GM12891 (cell line): ENCODE measurements at regions not wholly inside any gene's neighbourhood (a gene's known extent, or its start where the extent isn't known, plus 50 kb on each side); places are given as distances from the start of the nearest gene placed in this dataset.

Source experiments
- DNase-seq: peaks from one replicate; pipeline ENCODE4 v3.0.0; 2011; ENCODE audit warnings: low spot score; ENCODE audit not compliant: insufficient read length
- FAIRE-seq: peaks from 2 replicates; lab custom pipeline; 2011; peaks lifted over from hg19 to GRCh38; lab: Jason Lieb, UNC
- PAX5 ChIP-seq: IDR thresholded peaks from 2 replicates; pipeline ENCODE4 v1.6.1; 2011; ENCODE audit warnings: low read length, moderate library complexity, mild to moderate bottlenecking; ENCODE audit not compliant: insufficient read depth, severe bottlenecking
- POLR2A ChIP-seq: IDR thresholded peaks from 2 replicates; pipeline ENCODE4 v1.6.1; 2011; ENCODE audit warnings: low read depth, low read length, control low read depth
- POLR2AphosphoS5 ChIP-seq: IDR thresholded peaks from 2 replicates; pipeline ENCODE4 v1.6.1; 2011; ENCODE audit warnings: low read depth, low read length, control low read depth
- POU2F2 ChIP-seq: IDR thresholded peaks from 2 replicates; pipeline ENCODE4 v1.6.1; 2011; ENCODE audit warnings: low read depth, mild to moderate bottlenecking, control low read depth, low read length, moderate library complexity
- SPI1 ChIP-seq: IDR thresholded peaks from 2 replicates; pipeline ENCODE4 v1.6.1; 2011; ENCODE audit warnings: low read depth, low read length, control low read depth
- TAF1 ChIP-seq: IDR thresholded peaks from 2 replicates; pipeline ENCODE4 v1.6.1; 2011; ENCODE audit warnings: low read depth, low read length, control low read depth

DNA sequence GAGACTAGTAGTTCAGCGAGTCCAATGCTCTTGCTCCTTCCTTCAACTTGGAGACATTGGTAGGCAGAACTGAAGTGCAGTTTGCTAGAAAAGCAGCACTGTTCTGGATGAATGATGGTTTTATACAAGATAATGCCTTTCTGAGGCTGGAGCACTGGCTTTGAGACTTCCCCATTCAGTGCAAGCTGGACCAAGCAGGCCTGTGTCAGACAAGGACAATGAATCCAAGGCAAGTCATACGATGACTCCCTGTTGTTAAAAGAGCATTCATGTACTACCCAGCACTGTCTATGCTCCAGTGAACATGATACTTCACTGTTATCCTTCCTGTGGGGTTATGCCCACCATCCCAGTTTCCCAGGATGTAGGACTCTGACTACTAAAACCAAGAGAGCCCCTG lies 242.3 kb upstream of the RAG2 start:
- DNase-seq: no peak
- TF ChIP-seq PAX5: no peak
- no peak for TF ChIP-seq TAF1
- no peak for TF ChIP-seq SPI1
- no peak for TF ChIP-seq POLR2A
- TF ChIP-seq POLR2AphosphoS5: no peak
- no peak for TF ChIP-seq POU2F2
- FAIRE-seq: no peak

GRCh38 chr11:36837831-36838437 lies 239.9 kb upstream of the RAG2 start:
- TF ChIP-seq PAX5 (no peak), SPI1 (no peak), POU2F2 (no peak), TAF1 (no peak), POLR2A (no peak), POLR2AphosphoS5 (no peak)
- FAIRE-seq: no peak

DNA sequence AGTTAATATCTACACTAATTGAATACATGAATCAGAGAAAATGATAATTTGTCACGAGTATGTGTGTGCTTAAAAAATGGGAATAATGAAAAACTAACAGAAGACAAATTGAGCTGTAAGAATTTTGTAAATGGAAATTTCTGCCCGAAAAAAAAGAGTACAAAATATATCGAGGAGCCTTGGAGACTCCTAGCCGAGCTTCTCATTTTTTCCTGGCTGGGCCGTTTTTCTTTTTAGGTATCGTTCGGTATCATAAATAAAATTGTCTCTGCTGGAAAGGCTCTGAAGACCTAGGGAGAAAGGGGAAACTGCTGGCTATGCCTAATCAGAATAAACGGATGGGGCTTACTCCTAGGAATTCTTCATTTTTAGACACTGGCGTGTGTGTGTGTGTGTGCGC lies 227.2 kb upstream of the RAG2 start:
- DNase-seq: no peak
- TF ChIP-seq POU2F2 (no peak), SPI1 (no peak), POLR2A (no peak), TAF1 (no peak), POLR2AphosphoS5 (no peak), PAX5 (no peak)
- no peak for FAIRE-seq

More at GRCh38 chr11:36837831-36838437, 239.9 kb upstream of the RAG2 start:
- DNase-seq: no peak

- FAIRE-seq (no peak), DNase-seq (no peak)
- TF ChIP-seq POLR2A: no peak
- TF ChIP-seq PAX5: no peak
- no peak for TF ChIP-seq POU2F2
- no peak for TF ChIP-seq SPI1
- TF ChIP-seq POLR2AphosphoS5: no peak
- TF ChIP-seq TAF1: no peak
Measured at GRCh38 chr11:36824349-36824748, 226.3 kb upstream of the RAG2 start.

DNA sequence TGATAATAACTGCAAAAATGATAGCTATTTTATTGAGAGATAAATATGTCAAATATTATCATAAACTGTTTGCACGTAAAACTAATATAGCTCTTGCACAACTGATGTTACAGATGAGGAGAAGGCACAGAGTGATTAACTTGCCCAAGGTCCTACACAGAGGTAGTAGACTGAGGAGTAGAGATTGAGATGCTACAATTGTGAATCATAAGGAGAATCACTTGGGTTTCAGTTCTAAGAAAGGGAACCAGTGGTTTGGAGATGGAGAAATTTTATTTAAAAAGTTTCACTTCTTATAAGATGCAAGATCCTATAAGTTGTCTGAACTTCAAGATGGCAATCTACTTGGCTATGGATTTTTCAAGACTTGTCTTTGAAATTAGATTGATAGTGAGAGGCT lies 224.8 kb upstream of the RAG2 start:
- DNase-seq (no peak), FAIRE-seq (no peak)
- no peak for TF ChIP-seq PAX5
- TF ChIP-seq SPI1: no peak
- no peak for TF ChIP-seq POLR2AphosphoS5
- no peak for TF ChIP-seq POU2F2
- no peak for TF ChIP-seq POLR2A
- no peak for TF ChIP-seq TAF1

DNA sequence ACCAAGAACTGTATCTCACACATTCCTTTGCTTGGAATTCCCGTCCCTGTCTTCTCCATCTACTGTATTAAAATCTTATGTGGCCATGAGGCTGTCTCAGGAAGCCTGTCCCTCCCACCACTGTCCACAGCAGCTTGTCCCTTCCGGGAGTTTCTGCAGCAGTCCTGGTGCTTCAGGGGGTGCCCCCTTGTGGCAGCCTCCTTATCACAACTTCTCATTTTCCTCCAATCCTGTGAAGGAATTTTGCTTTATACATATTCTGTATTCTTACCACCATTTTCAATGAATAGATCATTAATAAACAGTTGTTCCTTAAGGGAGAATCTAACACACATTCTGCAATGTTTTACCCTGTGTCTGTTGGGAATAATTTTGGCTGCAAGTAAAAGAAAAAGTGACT lies 220.4 kb upstream of the RAG2 start:
- no peak for DNase-seq
- TF ChIP-seq SPI1: no peak
- TF ChIP-seq POLR2A: no peak
- no peak for TF ChIP-seq TAF1
- TF ChIP-seq POU2F2: no peak
- no peak for TF ChIP-seq PAX5
- TF ChIP-seq POLR2AphosphoS5: no peak
- FAIRE-seq: no peak

DNA sequence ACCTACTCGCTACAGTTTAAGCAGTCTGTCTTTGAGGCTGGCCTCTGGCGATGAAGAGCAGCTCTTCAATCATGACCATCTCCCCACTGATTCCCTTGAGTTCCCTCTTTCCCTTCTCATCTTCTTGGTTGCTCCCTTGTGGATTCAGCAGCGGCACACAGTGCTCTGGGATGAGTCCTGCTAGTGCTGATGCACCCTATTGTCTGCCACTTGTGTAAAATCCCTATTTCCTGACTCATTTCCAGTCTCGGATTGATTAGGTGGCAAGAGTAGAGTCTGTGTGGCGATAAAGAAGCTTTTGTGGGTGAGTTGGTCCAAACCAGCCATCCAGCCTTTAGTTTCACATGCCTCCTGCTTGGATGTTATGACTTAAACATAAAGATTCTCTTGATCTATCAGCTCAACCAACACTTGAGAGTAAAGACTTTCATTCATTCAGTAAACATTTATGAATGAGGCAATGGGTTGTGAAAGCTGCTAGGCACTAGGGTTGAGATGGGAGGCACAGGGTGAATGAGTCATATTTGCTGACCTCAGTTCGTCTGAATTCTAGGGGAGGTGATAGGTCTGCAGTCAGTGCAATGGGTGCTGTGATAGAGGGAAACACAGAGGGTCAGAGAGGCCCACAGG lies 219.4 kb upstream of the RAG2 start:
- TF ChIP-seq PAX5 (no peak), TAF1 (no peak)
- DNase-seq (no peak), FAIRE-seq (no peak)

DNA sequence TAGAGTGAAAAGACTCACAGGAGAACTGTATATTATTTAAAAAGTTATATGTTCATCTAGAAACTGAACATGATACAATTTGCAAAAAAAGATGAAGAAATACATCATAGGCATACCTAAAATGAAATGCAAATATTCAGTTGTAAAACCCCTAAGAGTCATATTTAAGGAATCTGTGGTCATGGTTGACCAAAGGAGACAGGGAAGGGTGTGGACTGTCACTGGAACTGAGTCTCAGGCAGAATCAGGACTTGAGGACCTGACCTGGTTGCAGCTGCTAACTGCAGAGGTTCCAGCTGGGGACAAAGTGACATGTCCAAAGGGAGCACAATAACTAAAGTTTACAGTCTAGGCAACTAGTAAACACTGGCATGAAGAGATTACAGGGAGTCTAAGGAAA lies 211.3 kb upstream of the RAG2 start:
- no peak for TF ChIP-seq POLR2AphosphoS5
- no peak for TF ChIP-seq POLR2A
- no peak for TF ChIP-seq SPI1
- TF ChIP-seq PAX5: no peak
- no peak for TF ChIP-seq TAF1
- no peak for TF ChIP-seq POU2F2
- no peak for DNase-seq
- no peak for FAIRE-seq

GRCh38 chr11:36807871-36808270 lies 209.8 kb upstream of the RAG2 start:
- no peak for TF ChIP-seq SPI1
- TF ChIP-seq POU2F2: no peak
- no peak for TF ChIP-seq POLR2AphosphoS5
- TF ChIP-seq TAF1: no peak
- TF ChIP-seq POLR2A: no peak
- no peak for TF ChIP-seq PAX5
- DNase-seq (no peak), FAIRE-seq (no peak)

- FAIRE-seq: no peak
- TF ChIP-seq TAF1: no peak
- DNase-seq: no peak
Measured at GRCh38 chr11:36803084-36803483, 205.0 kb upstream of the RAG2 start.
